ENCODE measurements at regions not wholly inside any gene's neighbourhood (a gene's known extent, or its start where the extent isn't known, plus 50 kb on each side); places are given as distances from the start of the nearest gene placed in this dataset.

GRCh38 chr20:50364542-50364941 lies 145.6 kb upstream of the PTPN1 start:
- no peak for TF ChIP-seq CTCF (IDR thresholded peaks at IDR 0.05; ENCODE audit: insufficient read depth, low read depth, low read length)
- no peak for DNase-seq (ENCODE audit: low read depth)
- H3K4me3 ChIP-seq (ENCODE audit: low read depth, low read length) = no peak overlapping the region

- no peak overlapping the region for H3K4me3 ChIP-seq (ENCODE audit: low read depth, low read length)
- no peak for TF ChIP-seq CTCF (IDR thresholded peaks at IDR 0.05; ENCODE audit: insufficient read depth, low read depth, low read length)
- peak; percentile 96 for DNase-seq (ENCODE audit: low read depth)
Observed at GRCh38 chr20:50366270-50367103, 143.7 kb upstream of the PTPN1 start.

GRCh38 chr20:50367104-50367674 lies 143.0 kb upstream of the PTPN1 start:
- DNase-seq (ENCODE audit: low read depth) = peak; percentile 88
- no peak overlapping the region for H3K4me3 ChIP-seq (ENCODE audit: low read depth, low read length)
- no peak for TF ChIP-seq CTCF (IDR thresholded peaks at IDR 0.05; ENCODE audit: insufficient read depth, low read depth, low read length)

- DNase-seq (ENCODE audit: low read depth) = no peak
- no peak for TF ChIP-seq CTCF (IDR thresholded peaks at IDR 0.05; ENCODE audit: insufficient read depth, low read depth, low read length)
- no peak overlapping the region for H3K4me3 ChIP-seq (ENCODE audit: low read depth, low read length)
Observed at GRCh38 chr20:50367739-50368375, 142.3 kb upstream of the PTPN1 start.

- TF ChIP-seq CTCF (IDR thresholded peaks at IDR 0.05; ENCODE audit: insufficient read depth, low read depth, low read length) = no peak
- no peak for DNase-seq (ENCODE audit: low read depth)
- H3K4me3 ChIP-seq (ENCODE audit: low read depth, low read length) = no peak overlapping the region
Observed at GRCh38 chr20:50368386-50368785, 141.8 kb upstream of the PTPN1 start.

GRCh38 chr20:50368813-50369224 lies 141.4 kb upstream of the PTPN1 start:
- TF ChIP-seq CTCF (IDR thresholded peaks at IDR 0.05; ENCODE audit: insufficient read depth, low read depth, low read length) = no peak
- DNase-seq (ENCODE audit: low read depth) = peak; percentile 74
- no peak overlapping the region for H3K4me3 ChIP-seq (ENCODE audit: low read depth, low read length)

Measured in fibroblast of villous mesenchyme (primary cell).